ENCODE measurements at regions not wholly inside any gene's neighbourhood (a gene's known extent, or its start where the extent isn't known, plus 50 kb on each side); places are given as distances from the start of the nearest gene placed in this dataset.

DNA sequence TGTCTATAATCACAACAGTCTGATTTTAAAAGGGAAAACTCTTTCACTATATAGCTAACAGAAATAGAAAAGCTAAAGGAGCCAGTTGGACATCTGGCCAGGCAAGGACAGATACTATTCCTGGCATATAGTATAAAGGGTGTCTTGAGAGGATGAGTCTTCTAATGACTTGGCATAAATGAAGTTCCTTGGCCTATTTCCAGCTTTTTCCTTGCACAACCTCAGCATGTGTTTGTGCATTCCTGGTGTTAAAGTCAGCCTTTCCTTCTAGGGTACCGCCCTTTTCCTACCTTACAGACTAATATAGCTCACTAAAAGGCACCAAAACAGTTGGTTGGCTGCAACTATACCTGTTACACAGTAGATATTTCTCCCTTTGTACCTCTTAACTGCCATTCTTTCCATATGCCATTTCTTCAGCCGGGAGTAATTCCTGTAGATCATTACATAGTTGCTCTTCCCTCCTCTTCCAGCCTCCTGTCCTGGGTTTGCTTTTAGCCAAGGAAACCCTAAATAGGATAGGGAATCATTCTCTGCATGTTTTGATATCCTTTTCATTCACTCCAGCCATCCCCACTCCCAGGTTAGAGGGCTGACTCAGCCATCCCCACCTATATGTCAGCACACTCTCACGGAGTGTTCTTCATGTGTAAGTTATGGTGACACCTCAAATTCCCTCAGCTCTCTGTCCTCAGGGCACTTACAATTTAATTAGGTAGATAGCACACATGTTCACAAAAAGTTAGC lies 102.1 kb upstream of the MDFIC start:
- Histone ChIP-seq H3K4me2 (peak overlapping the region in 2 of 11 experiments; percentile 23 to 41; a peak in 2 of 22 replicates), H3K27ac (no peak overlapping the region), H3K27me3 (no peaks in the 10 kb centered on the region), H3K4me3 (no peak overlapping the region), H3K9ac (no peak overlapping the region), H3K9me3 (replicated peaks in 1 of 11) (0 out of 22 replicates have a peak, but pooled peaks cover 0 to 4% (median 0%) of the 10 kb centered on the region in 11 experiments), H3K4me1 (peaks cover 0 to 28% (median 0%) of the 10 kb centered on the region in 10 experiments; a peak in 6 of 20 replicates), H3K36me3 (no peaks in the 10 kb centered on the region), H4K20me1 (no peaks in the 10 kb centered on the region)
- TF ChIP-seq Cebpa-rat (IDR thresholded peaks at IDR 0.05), result no peak

DNA sequence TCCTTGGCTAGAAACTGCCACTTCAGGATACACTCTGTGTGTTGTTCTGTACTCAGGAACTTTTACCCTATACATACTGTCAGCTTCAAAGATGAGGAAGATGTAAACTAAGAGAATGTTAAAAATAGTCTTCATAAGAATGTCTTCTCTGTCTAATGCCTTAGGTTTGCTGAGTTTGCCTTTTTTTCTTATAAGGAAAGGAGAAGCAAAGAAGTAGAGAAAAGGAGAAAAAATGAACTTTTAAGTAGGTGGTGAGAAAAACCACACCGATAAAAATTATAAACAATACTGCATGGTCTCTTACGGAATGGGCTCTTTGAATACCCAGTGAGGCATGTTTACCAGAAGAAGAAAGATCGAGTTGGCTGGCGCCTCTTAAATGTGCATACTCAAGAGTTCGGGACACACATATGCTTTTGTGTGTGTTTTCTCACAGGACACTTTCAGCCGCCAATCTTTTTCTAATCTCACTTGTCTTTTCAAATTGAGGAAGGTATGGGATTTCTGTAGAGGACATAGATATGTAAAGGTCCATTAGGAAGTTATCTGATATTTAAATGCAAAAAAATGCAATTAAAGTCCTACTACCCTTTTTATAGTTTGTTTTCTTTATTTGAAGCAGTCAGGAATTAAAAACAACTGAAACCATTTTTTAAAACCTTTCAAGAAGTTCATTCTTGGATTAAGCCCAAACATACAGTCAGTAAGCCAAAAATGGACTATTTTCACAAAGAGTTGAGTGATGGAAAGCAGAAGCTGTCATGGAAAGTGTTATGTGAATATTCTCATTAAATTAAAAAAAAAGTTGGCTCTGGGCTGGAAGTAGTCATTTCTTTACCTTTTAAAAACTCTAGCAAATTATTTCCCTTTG lies 100.6 kb upstream of the MDFIC start:
- Histone ChIP-seq H3K4me3 (no peak overlapping the region), H3K27ac (no peak overlapping the region), H4K20me1 (no peaks in the 10 kb centered on the region), H3K9me3 (replicated peaks in 1 of 11) (peaks cover 0 to 12% (median 5%) of the 10 kb centered on the region in 11 experiments; a peak in 10 of 22 replicates), H3K36me3 (no peaks in the 10 kb centered on the region), H3K9ac (no peak overlapping the region), H3K27me3 (no peaks in the 10 kb centered on the region), H3K4me1 (peaks cover 0 to 28% (median 0%) of the 10 kb centered on the region in 10 experiments; a peak in 6 of 20 replicates), H3K4me2 (peak overlapping the region in 2 of 11 experiments; percentile 25 to 41; a peak in 4 of 22 replicates)
- no peak for TF ChIP-seq Cebpa-rat (IDR thresholded peaks at IDR 0.05)

DNA sequence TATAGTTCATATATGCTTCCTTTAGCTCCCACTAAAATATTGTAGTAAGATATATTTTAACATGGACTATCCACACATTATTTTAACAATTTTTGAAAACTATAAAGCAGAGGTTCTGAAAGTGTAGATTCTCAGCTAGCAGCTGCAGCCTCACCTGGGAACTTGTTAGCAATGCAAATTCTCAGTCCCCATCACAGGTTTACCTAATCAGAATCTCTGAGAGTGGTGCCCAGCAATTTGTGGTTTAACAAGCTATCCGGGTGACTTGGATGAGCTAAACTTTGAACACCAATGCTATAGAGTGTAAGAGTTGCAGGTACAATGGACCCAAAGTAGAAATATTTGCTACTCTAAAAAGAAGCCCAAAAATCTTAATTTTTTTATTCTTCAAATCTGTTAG lies 99.8 kb upstream of the MDFIC start:
- Histone ChIP-seq H3K9me3 (replicated peaks in 1 of 11) (peaks cover 3 to 16% (median 9%) of the 10 kb centered on the region in 11 experiments; a peak in 15 of 22 replicates), H4K20me1 (no peaks in the 10 kb centered on the region), H3K4me2 (no peak overlapping the region), H3K4me1 (peaks cover 0 to 28% (median 0%) of the 10 kb centered on the region in 10 experiments; a peak in 6 of 20 replicates), H3K27ac (no peak overlapping the region), H3K36me3 (no peaks in the 10 kb centered on the region), H3K9ac (no peak overlapping the region), H3K4me3 (no peak overlapping the region), H3K27me3 (no peaks in the 10 kb centered on the region)
- no peak for TF ChIP-seq Cebpa-rat (IDR thresholded peaks at IDR 0.05)

DNA sequence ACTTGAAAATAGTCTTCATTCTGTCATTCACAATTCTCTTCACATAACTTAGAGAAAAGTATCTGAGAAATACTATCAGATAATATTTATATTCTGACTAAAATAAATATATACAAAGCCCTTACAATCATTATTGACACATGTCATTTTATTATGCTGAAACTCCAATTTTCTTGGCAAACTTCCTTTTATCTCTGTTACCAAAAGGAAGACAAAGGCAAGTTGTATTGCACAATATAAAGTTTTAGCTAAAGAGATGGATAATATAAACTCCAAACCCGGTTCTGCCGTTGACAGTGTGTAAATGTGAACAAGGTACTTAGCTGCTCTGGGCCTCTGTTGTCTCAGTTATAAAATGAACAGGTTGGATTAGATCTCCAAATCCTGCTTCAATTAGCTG lies 99.0 kb upstream of the MDFIC start:
- H4K20me1 ChIP-seq, result no peaks in the 10 kb centered on the region
- no peaks in the 10 kb centered on the region for H3K27me3 ChIP-seq
- no peak overlapping the region for H3K9ac ChIP-seq
- H3K36me3 ChIP-seq, result no peaks in the 10 kb centered on the region
- H3K4me3 ChIP-seq, result no peak overlapping the region
- H3K4me1 ChIP-seq, result peaks cover 0 to 28% (median 0%) of the 10 kb centered on the region in 10 experiments; a peak in 6 of 20 replicates
- no peak overlapping the region for H3K4me2 ChIP-seq
- H3K27ac ChIP-seq, result no peak overlapping the region
- peaks cover 3 to 19% (median 12%) of the 10 kb centered on the region in 11 experiments; a peak in 15 of 22 replicates for H3K9me3 ChIP-seq (replicated peaks in 1 of 11)
- no peak for TF ChIP-seq Cebpa-rat (IDR thresholded peaks at IDR 0.05)

DNA sequence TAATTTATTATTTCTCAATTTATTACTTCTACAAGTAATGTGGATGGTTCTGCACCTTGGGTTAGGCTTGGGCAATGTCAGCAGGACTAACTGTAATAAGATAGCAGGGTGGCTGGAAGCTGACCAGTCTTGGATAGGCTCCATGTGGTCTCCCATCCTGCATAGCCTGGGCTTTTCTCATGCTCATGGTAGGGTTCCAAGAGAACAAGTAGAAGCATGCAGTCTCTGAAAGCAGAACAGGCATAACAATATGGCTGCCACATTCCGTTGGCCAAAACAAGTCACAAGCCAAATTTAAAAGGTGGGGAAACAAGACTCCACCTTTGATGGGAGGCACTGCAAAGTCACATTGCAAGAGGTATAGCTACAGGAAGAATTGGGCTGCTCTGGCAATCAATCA lies 98.6 kb upstream of the MDFIC start:
- Histone ChIP-seq H3K36me3 (no peaks in the 10 kb centered on the region), H3K4me2 (no peak overlapping the region), H3K27me3 (no peaks in the 10 kb centered on the region), H3K9ac (no peak overlapping the region), H3K27ac (no peak overlapping the region), H3K4me1 (peaks cover 0 to 28% (median 0%) of the 10 kb centered on the region in 10 experiments; a peak in 6 of 20 replicates), H3K9me3 (replicated peaks in 1 of 11) (peaks cover 3 to 19% (median 12%) of the 10 kb centered on the region in 11 experiments; a peak in 15 of 22 replicates), H4K20me1 (no peaks in the 10 kb centered on the region), H3K4me3 (no peak overlapping the region)
- TF ChIP-seq Cebpa-rat (IDR thresholded peaks at IDR 0.05), result no peak

DNA sequence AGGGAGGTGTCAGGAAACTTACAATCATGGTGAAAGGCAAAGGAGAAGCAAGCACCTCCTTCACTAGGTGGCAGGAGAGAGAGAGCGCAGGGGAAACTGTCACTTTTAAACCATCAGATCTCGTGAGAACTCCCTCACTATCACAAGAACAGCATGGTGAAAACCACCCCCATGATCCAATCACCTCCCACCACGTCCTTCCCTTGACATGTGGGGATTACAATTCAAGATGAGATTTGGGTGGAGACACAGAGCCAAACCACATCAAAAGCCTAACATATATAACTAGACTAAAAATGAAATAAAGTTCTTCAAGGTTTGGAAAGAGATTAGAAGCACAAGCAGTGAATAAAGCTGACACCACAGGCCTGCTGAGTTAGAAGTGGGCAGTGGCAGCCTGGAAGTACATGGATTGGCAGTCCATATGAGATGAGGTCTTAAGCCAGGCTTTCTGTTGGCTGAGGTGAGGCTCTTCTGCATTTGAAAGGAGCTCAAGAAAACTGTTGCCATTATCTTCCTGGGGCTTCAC lies 96.4 kb upstream of the MDFIC start:
- H3K27me3 ChIP-seq, result no peaks in the 10 kb centered on the region
- H3K9me3 ChIP-seq (replicated peaks in 1 of 11), result peaks cover 3 to 19% (median 12%) of the 10 kb centered on the region in 11 experiments; a peak in 15 of 22 replicates
- H3K36me3 ChIP-seq, result no peaks in the 10 kb centered on the region
- H3K9ac ChIP-seq, result no peak overlapping the region
- peaks cover 0 to 14% (median 0%) of the 10 kb centered on the region in 10 experiments; a peak in 5 of 20 replicates for H3K4me1 ChIP-seq
- H3K4me3 ChIP-seq, result no peak overlapping the region
- TF ChIP-seq Cebpa-rat (IDR thresholded peaks at IDR 0.05), result no peak
- no peak overlapping the region for H3K4me2 ChIP-seq
- no peak overlapping the region for H3K27ac ChIP-seq
- H4K20me1 ChIP-seq, result no peaks in the 10 kb centered on the region

DNA sequence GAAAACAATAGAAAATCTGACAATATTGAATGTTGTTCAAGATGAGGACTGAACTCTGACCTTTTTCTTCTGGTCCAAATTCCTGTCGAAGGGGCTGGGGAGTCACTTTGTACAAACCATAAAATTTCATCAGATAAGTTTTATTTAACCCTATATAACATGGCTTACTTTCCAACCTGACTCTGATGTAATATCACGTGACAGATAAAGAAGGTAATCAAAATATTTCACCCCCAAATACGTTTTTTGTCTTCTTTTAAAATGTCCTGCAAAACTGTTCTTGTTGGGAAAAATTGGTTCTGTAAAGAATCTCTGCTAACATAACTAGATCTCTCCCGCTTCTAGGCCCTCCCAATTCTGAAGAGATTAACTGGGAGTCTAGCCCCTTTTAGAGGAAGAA lies 90.9 kb upstream of the MDFIC start:
- Histone ChIP-seq H3K27me3 (no peaks in the 10 kb centered on the region), H3K27ac (no peak overlapping the region), H3K4me1 (no peaks in the 10 kb centered on the region), H3K9me3 (replicated peaks in 1 of 11) (peaks cover under 1 to 12% (median 8%) of the 10 kb centered on the region in 11 experiments; a peak in 15 of 22 replicates), H3K4me3 (no peak overlapping the region), H3K4me2 (no peak overlapping the region), H3K9ac (no peak overlapping the region), H4K20me1 (no peaks in the 10 kb centered on the region), H3K36me3 (no peaks in the 10 kb centered on the region)
- TF ChIP-seq Cebpa-rat (IDR thresholded peaks at IDR 0.05), result no peak

DNA sequence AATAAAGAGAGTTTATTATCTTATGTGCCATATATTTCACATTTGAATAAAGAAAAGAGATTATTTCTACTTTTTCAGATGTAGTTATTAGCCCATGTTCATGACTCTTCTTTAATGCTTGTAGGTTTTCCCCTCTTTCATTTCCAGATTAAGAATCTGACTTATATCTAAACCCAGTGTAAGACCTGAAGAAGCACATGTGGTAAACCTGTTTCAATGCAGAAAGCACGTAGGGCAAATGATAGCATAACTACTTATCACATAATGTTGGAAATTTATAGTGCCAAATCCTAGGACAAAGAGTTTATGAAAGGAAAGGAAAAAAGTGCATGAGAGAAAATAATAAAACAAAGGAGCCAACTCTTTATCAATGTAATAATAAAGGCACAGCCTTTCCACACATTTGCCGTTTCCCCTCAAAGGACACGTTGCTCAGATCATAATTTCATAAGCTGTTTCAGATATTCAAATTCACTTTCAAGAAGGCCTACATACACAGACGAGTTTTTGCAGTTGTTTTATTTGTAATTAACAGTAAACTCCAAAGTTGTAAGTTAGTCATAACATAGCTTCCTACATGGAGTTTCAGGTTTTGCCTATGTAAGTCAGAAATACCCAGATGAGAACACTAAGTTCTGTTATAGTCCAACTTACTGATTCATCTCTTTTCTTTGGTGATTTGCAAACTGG lies 88.8 kb upstream of the MDFIC start:
- Histone ChIP-seq H3K27ac (no peak overlapping the region), H3K9me3 (replicated peaks in 1 of 11) (no peaks in the 10 kb centered on the region), H3K4me2 (no peak overlapping the region), H3K27me3 (no peaks in the 10 kb centered on the region), H3K9ac (no peak overlapping the region), H3K4me1 (no peaks in the 10 kb centered on the region), H3K4me3 (no peak overlapping the region), H4K20me1 (no peaks in the 10 kb centered on the region), H3K36me3 (no peaks in the 10 kb centered on the region)
- no peak for TF ChIP-seq Cebpa-rat (IDR thresholded peaks at IDR 0.05)

Measured in BLaER1 treated with 17β-estradiol and CSF1 and Interleukin-3, amounts not matched to agents 10 nM and 100 nM (cell line).